H1 (cell line): ENCODE measurements at regions not wholly inside any gene's neighbourhood (a gene's known extent, or its start where the extent isn't known, plus 50 kb on each side); places are given as distances from the start of the nearest gene placed in this dataset.
"Not testable (repeated sequence)": the region's sequence is repeated elsewhere in the genome, so short reads cannot be mapped to it uniquely, and the experiment has no call there.

Experiments
- CHD2 ChIP-seq: IDR thresholded peaks from 2 replicates; pipeline ENCODE4 v1.6.1; 2012; ENCODE audit warnings: low read length, improper control_type of control experiment
- CTCF ChIP-seq, 3 experiments: IDR thresholded peaks; 1 replicate in 2 of 3; 2 replicates in 1 of 3; pipeline versions ENCODE4 v1.5.1 to v1.6.1; 2011; ENCODE audit warnings: low read length in 3 of 3, mild to moderate bottlenecking in 3 of 3, inconsistent platforms in 2 of 3, low read depth in 1 of 3, moderate library complexity in 1 of 3; ENCODE audit not compliant: insufficient read depth in 1 of 3; ENCODE audit errors: control extremely low read depth in 1 of 3

- TF ChIP-seq CTCF (IDR thresholded peaks at IDR 0.05; ENCODE audit: control extremely low read depth in 1 of 3, insufficient read depth in 1 of 3, low read depth in 1 of 3, low read length in 3 of 3); CHD2: not testable (repeated sequence)
These were observed 335.7 kb upstream of the PLGLB2 start for GRCh38 chr2:87412036-87412820.
